Activated gamma-delta T cell (primary cell): ENCODE measurements at regions not wholly inside any gene's neighbourhood (a gene's known extent, or its start where the extent isn't known, plus 50 kb on each side); places are given as distances from the start of the nearest gene placed in this dataset.

ENCODE experiments used
- DNase-seq: peaks from one replicate; lab custom pipeline; 2025; lab: John Stamatoyannopoulos, UW

DNA sequence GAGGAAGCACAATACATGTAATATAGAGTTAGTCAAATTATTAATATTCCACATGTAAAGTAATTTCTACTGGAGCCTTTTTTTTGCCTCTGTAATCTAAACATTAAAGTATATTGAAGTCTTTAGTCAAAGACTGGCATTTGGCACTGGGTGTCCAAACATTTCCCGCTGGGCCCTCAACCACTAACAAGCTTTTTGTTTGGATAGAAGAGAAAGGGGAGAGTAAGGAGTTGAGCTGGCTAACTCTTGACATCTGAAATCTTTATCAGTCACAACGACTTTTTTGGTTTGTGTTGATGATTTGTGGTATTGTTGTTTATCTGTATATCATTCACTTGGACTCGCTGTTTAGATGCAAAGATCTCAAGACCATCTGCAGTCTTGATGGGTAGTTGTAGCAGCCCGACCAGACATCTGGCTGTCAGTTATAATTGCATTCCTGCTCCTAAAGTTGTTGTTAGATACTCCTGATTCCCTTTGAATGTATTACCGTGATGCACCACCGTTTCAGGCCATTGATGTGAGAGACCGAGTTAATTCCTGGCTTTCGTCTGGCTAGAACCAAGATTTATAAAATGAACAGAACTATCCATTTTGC is 379.6 kb downstream of the MTX2 start:
- no peak for DNase-seq

GRCh38 chr2:176650104-176650837 is 381.0 kb downstream of the MTX2 start:
- DNase-seq: no peak

GRCh38 chr2:176650838-176651555 is 381.8 kb downstream of the MTX2 start:
- no peak for DNase-seq

DNA sequence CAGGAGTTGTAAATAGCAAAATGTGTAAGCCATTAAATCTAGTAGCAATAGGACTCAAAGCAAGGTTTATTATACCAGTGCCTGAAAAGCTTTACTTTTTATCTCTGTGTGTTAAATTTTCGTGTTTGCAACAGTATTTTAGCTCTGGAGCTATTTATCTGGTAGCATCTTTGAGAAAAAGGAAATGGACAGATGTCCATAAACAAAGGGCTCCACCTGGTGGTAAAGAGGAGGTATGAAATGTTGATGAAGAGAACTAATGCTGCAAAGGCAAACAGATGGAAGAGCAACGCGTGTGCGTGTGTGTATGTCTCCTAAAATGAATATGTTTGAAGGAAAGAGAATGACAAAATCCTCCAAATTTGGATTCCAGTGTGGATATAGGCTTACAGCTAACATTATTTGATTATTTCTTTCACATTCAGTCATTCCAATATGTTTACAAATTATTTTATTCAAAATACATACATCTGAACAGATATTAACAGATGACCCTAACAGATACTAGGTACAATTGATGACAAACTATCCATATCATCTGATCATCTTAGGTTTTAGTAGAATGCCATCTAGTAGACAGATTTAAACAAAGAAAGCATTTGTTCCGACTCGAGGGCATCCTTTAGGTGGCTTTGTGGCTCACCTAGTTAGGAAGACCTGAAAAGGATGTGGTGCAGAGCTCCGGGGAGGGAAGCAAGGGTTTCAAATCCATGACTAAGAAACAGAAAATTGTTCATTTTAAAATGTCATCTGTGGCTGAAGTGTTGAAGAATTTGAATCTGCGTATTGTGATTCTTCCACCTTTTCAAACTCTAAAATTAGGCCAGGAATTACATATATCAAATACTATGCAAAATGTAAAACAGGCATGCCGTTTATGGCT is 383.3 kb downstream of the MTX2 start:
- no peak for DNase-seq

DNA sequence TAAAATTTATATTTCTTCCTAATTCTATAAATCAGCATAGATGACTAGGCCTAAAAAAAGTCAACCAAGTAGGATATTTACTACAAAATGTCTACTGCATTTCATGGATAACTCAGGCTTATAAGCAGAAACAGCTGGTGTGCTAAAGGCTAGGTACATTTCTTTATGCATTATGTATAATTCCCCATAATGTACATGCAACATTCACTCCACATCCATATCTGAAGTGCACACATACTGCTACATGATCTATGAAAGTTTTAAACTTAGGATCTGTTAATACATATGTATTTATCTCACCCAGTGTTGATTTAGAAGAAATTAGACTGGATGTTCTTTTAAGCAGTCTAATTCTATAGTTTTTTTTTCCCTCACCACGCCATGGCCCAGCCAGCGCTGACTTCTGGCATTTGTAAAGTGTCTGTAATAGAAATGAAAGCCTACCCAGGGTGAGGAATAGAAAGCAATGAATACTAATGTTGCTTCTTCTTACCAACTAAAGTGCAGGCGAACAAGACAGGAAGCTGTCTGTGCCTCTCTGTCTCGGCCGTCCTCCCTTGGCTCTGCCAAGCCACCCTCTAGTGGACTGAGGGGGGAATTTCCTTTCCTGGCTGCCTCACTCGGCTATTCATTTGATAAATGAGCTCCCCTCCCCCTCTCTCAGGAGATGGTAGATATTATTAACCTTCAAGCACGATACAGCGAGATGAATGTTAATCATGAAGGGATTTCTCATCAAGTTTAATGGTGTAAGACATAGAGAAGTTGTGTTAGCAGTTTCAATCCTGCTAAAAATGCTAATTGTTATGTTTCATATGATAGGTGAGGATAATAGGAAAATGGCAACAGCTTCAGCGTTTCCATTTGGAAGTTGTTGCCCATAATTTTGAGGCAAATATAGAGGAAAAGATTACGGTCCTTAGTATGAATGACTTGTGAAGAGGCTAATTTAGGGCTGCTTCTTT is 384.5 kb downstream of the MTX2 start:
- no peak for DNase-seq

GRCh38 chr2:176656038-176656775 is 387.0 kb downstream of the MTX2 start:
- DNase-seq: no peak

DNA sequence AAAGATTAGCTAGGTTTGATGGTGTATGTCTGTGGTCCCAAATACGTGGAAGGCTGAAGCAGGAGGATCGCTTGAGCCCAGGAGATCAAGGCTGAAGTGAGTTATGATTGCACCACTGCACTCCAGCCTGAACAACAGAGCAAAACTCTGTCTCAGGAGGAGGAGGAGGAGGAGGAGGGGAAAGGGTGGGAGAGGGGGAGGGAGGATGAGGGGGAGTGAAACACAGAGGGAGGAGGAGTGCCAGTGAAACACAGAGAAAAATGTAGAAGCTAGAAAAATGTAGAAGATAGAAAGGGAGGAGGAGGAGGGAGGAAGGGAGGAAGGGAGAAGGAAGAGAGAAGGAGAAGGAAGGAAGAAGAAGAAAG is 387.5 kb downstream of the MTX2 start:
- no peak for DNase-seq

DNA sequence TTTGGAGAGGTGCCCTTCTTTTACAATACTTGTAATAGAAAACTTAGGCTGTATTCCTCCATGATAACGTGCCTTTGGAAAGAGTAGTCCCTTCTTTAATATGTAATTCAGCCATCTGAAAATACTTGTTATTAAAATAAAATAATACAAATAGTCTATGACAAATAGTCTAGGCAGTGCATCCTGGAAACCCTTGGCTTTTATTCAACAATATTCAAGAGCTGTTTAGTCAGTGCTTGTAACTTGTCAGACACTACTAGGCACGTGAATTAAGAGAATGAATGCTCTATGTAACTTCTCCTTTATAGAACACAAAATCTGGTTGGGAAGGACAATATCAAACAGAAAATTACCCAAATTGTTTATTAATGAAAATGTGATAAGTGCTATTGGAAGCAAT is 388.2 kb downstream of the MTX2 start:
- no peak for DNase-seq

GRCh38 chr2:176658708-176659107 is 389.5 kb downstream of the MTX2 start:
- no peak for DNase-seq

DNA sequence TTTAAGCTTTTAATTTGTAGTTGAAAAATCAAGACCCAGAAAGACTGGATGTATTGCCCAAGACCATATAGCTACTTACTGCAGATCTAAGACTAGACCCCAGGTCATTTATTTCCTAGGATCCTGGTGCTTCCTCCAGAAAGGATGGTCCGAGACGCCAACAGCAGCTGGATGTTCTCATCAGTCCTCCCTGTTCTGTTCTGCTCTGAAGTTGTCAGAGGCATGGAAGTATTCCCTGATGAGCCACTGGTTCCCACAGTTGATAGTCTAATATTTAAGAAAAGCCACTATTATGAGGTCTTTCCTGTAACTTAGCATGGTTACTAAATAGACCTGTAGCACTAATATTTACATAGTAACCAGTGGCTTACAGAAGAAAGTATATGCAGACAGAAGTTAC is 393.5 kb downstream of the MTX2 start:
- DNase-seq: no peak

GRCh38 chr2:176664478-176664877 is 395.2 kb downstream of the MTX2 start:
- DNase-seq: no peak

GRCh38 chr2:176665086-176665485 is 395.8 kb downstream of the MTX2 start:
- no peak for DNase-seq

- no peak for DNase-seq
Observed at GRCh38 chr2:176668912-176669311, 399.7 kb downstream of the MTX2 start.

DNA sequence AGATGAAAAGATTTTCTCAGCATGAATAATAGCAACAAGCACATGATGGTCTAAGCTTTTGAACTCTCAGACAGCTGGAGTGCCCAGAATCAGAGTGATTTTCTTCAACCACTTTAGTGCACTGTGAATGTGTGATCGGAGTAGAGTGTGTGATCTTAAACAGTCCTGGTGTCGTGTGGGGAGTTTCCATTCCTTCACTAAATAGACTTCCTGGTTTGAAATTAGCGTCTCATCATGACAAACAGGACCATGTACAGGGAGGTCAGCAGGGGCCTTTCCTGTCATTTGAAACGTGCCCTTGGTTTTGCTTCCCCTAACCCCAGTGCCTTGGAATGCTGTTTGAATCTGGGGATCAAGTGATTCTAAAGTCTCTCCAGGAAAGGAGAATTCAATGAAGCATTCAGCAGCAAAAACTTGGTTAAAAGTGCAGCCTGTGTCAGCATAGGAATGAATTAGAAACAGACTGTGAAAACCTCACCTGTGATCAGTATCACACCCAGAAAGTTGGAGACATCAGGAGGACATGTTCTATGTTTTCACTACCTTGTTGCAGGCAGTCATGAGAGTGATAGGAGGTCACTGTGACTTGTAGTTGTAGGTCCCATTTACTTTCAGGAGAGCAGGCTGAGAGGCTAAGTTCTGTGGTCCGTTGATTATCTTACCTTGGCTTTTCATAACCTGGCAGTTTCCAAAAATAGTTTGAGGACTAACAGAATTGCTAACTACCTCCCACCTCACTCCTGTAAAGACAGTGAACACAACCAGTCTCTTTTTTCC is 400.3 kb downstream of the MTX2 start:
- no peak for DNase-seq

DNA sequence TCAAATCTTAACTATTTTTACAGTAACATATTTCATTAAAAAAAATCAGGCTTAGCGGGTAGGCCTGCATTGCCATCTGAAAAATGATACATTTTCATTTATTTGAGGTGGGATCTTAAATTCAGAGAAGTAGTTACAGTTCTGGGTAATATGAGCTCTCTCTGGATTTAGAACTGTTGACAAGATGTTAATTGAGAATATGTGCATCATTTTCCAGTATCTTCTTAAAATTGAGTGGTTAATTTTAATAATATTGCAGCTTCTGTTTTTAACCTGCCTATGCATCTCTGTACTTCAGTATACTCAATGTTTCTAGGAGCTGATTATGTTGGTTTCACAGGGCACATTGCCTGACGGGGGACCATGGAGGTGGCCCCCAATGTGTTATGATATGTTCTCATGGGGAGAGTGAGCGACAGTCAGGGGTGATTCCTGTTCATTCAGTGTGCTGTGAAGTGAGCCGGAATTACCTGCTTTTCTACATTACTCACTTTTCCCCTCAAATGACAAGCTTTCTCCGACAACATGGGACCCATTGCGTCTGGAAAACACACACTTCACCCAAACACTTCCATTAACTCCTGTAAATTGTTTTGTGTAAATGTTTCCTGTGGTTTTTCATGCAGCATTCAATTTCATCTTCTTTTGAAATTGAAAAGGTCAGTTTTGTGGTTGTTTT is 406.2 kb downstream of the MTX2 start:
- no peak for DNase-seq

DNA sequence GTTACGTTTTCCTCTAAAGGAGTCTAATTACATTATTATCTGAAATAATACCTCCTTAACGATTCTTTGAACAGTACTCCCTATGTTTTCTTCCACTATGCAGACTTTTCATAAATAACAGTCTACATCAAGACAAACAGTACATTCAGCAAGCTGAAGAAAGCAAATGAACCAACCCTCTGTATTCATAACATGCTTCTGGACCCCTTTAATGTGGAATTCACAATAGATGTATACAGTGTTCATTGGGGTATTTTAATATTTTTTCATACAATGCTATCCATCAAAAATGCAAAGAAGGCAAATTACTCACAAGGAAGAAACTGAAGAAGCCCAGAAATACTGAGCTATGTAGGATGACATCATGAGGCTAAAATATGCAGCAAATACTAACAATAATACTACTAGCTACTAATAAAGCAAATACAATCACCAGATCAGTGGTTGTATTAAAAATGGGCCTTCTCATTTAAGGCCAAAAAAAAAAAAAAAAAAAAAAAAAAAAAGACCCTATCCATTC is 408.6 kb downstream of the MTX2 start:
- DNase-seq: no peak

GRCh38 chr2:176678571-176678970 is 409.3 kb downstream of the MTX2 start:
- no peak for DNase-seq

- no peak for DNase-seq
Observed at GRCh38 chr2:176679061-176679669, 409.9 kb downstream of the MTX2 start.
